B cell (primary cell): ENCODE measurements at regions not wholly inside any gene's neighbourhood (a gene's known extent, or its start where the extent isn't known, plus 50 kb on each side); places are given as distances from the start of the nearest gene placed in this dataset.

ENCODE experiments used
- EZH2 ChIP-seq: IDR thresholded peaks from 2 replicates; pipeline ENCODE4 v1.6.1; 2012; ENCODE audit warnings: borderline replicate concordance, low read depth, mild to moderate bottlenecking, moderate library complexity, low read length; ENCODE audit not compliant: insufficient read depth, poor library complexity, severe bottlenecking
- TF ChIP-seq, protein P1 (sequence below): fragments of 200-600 bp; IDR thresholded peaks from one replicate; pipeline ENCODE4 v1.8.0; 2022; ENCODE audit warnings: antibody characterized with exemption, mild to moderate bottlenecking

DNA sequence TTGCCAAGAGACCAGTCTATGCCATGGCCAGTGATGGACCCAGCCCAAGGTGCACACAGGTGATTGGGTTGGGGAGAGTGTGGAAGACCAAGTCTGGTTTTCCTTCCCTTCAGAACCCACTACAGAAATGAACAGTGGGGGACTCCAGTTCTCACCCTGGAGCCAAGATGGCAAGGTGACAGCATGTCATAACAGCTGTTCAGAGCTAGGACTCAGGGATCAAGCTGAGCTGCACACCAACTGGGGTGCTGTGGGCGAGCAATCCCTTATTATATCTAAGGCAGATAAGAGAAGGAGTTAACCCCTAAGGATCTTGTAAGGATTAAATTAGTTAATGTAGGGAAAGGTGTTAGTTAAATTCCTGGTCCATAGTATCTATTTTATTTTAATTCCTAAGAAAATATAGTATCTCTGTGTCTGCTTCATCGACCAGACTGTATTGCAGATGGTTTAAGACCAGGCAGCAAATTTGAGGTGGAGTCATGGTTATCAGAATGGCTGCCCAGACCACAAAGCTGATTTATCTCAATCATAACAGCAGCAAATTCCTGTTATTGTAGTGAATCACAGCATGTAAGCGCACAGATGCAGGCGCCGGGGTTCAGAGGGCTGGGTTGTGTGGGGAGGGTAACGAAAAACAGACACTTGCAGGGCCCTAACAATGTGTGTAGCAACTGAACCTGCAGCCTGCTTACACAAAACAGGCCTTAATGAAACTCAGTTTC, 208.7 kb upstream of the ZNF32 start:
- TF ChIP-seq, protein P1, sequence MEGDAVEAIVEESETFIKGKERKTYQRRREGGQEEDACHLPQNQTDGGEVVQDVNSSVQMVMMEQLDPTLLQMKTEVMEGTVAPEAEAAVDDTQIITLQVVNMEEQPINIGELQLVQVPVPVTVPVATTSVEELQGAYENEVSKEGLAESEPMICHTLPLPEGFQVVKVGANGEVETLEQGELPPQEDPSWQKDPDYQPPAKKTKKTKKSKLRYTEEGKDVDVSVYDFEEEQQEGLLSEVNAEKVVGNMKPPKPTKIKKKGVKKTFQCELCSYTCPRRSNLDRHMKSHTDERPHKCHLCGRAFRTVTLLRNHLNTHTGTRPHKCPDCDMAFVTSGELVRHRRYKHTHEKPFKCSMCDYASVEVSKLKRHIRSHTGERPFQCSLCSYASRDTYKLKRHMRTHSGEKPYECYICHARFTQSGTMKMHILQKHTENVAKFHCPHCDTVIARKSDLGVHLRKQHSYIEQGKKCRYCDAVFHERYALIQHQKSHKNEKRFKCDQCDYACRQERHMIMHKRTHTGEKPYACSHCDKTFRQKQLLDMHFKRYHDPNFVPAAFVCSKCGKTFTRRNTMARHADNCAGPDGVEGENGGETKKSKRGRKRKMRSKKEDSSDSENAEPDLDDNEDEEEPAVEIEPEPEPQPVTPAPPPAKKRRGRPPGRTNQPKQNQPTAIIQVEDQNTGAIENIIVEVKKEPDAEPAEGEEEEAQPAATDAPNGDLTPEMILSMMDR: no peak
- no peak for TF ChIP-seq EZH2
